GM18907 (cell line): ENCODE measurements at regions not wholly inside any gene's neighbourhood (a gene's known extent, or its start where the extent isn't known, plus 50 kb on each side); places are given as distances from the start of the nearest gene placed in this dataset.

Source experiments
- ATAC-seq: cut with Tn5 transposase; IDR thresholded peaks from one replicate; pipeline ENCODE4 v1.9.1; 2021; ENCODE audit warnings: mild to moderate bottlenecking, moderate library complexity; ENCODE audit not compliant: unreplicated experiment

- no peak for ATAC-seq
Observed at GRCh38 chr2:67701011-67701410, 303.9 kb downstream of the ETAA1 start.

GRCh38 chr2:67702284-67702683 lies 305.2 kb downstream of the ETAA1 start:
- no peak for ATAC-seq

- ATAC-seq, result no peak
Observed at GRCh38 chr2:67702937-67703336, 305.8 kb downstream of the ETAA1 start.

- no peak for ATAC-seq
Observed at GRCh38 chr2:67706082-67706481, 308.9 kb downstream of the ETAA1 start.

- no peak for ATAC-seq
Observed at GRCh38 chr2:67707896-67708295, 310.8 kb downstream of the ETAA1 start.

- no peak for ATAC-seq
Observed at GRCh38 chr2:67709835-67710234, 312.7 kb downstream of the ETAA1 start.

GRCh38 chr2:67712484-67712883 lies 315.4 kb downstream of the ETAA1 start:
- no peak for ATAC-seq

GRCh38 chr2:67713376-67713775 lies 316.2 kb downstream of the ETAA1 start:
- no peak for ATAC-seq

- no peak for ATAC-seq
Observed at GRCh38 chr2:67716895-67717396, 319.8 kb downstream of the ETAA1 start.

GRCh38 chr2:67717692-67718091 lies 320.6 kb downstream of the ETAA1 start:
- no peak for ATAC-seq

GRCh38 chr2:67719351-67719750 lies 322.2 kb downstream of the ETAA1 start:
- ATAC-seq, result no peak

GRCh38 chr2:67721516-67721915 lies 324.4 kb downstream of the ETAA1 start:
- ATAC-seq, result no peak

GRCh38 chr2:67724261-67724660 lies 327.1 kb downstream of the ETAA1 start:
- no peak for ATAC-seq

GRCh38 chr2:67725731-67726130 lies 328.6 kb downstream of the ETAA1 start:
- ATAC-seq, result no peak

- ATAC-seq, result no peak
Observed at GRCh38 chr2:67726416-67726815, 329.3 kb downstream of the ETAA1 start.

GRCh38 chr2:67727131-67727530 lies 330.0 kb downstream of the ETAA1 start:
- ATAC-seq, result no peak

- no peak for ATAC-seq
Observed at GRCh38 chr2:67727623-67728022, 330.5 kb downstream of the ETAA1 start.

GRCh38 chr2:67729474-67729873 lies 332.3 kb downstream of the ETAA1 start:
- ATAC-seq, result no peak

GRCh38 chr2:67733517-67733916 lies 329.3 kb downstream of the C1D start:
- no peak for ATAC-seq

- ATAC-seq, result no peak
Observed at GRCh38 chr2:67752199-67752598, 310.6 kb downstream of the C1D start.

GRCh38 chr2:67752969-67753368 lies 309.8 kb downstream of the C1D start:
- no peak for ATAC-seq

- no peak for ATAC-seq
Observed at GRCh38 chr2:67755156-67755882, 307.5 kb downstream of the C1D start.

GRCh38 chr2:67760995-67761394 lies 301.8 kb downstream of the C1D start:
- no peak for ATAC-seq
